BLaER1 treated with 17β-estradiol and CSF1 and Interleukin-3, amounts not matched to agents 10 nM and 100 nM (cell line): ENCODE measurements at regions not wholly inside any gene's neighbourhood (a gene's known extent, or its start where the extent isn't known, plus 50 kb on each side); places are given as distances from the start of the nearest gene placed in this dataset.
"Not testable (repeated sequence)": the region's sequence is repeated elsewhere in the genome, so short reads cannot be mapped to it uniquely, and the experiment has no call there.

Experiments used
- H3K27ac ChIP-seq, 11 experiments: shearing (Covaris generic); formaldehyde crosslinking; 2 replicates each; pipeline ENCODE4 v1.8.1; 2022
- H3K27me3 ChIP-seq, 11 experiments: shearing (Covaris generic); formaldehyde crosslinking; 2 replicates each; pipeline ENCODE4 v1.8.1; 2022
- H3K36me3 ChIP-seq, 11 experiments: shearing (Covaris generic); formaldehyde crosslinking; 2 replicates each; pipeline ENCODE4 v1.8.1; 2022
- H3K4me1 ChIP-seq, 10 experiments: shearing (Covaris generic); formaldehyde crosslinking; 2 replicates each; pipeline ENCODE4 v1.8.1; 2022
- H3K4me2 ChIP-seq, 11 experiments: shearing (Covaris generic); formaldehyde crosslinking; 2 replicates each; pipeline ENCODE4 v1.8.1; 2022
- H3K4me3 ChIP-seq, 10 experiments: shearing (Covaris generic); formaldehyde crosslinking; 2 replicates each; pipeline ENCODE4 v1.8.1; 2022
- H3K9ac ChIP-seq, 11 experiments: shearing (Covaris generic); formaldehyde crosslinking; 2 replicates each; pipeline ENCODE4 v1.8.1; 2022
- H3K9me3 ChIP-seq, 11 experiments: shearing (Covaris generic); formaldehyde crosslinking; replicated peaks in 1 of 11; 2 replicates each; pipeline ENCODE4 v1.8.1; 2022
- H4K20me1 ChIP-seq, 11 experiments: shearing (Covaris generic); formaldehyde crosslinking; 2 replicates each; pipeline ENCODE4 v1.8.1; 2022
- Cebpa-rat ChIP-seq, 11 experiments: shearing (Covaris generic); IDR thresholded peaks; 2 replicates each; pipeline ENCODE4 v1.8.1; 2022

DNA sequence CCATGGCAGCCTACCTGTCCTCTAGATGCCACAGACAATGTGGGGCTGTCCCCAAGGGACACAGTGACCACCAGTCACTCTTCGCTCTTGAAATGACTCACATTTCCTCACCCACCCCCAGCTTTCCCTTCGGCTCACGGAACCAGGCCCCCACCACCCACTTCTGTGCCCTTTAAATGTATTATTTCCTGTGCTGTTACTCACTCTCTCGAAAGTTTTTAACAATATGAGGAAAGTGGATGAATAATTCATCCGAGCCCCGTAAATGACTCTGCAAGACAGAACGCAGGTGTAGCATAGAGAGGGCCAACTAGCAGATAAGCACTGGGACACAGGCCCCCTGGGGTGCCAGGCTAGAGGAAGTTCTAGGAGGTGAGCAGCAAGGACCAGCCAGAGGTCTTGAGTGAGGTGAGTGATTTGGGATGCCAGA is 179.5 kb upstream of the TBL1X start:
- Histone ChIP-seq H3K27me3 (no peaks in the 10 kb centered on the region), H3K9ac (no peak overlapping the region), H3K9me3 (no peaks in the 10 kb centered on the region), H3K4me3 (no peak overlapping the region), H3K27ac (peak overlapping the region in 7 of 11 experiments; percentile 2 to 55 (median 27); a peak in 4 of 22 replicates), H3K36me3 (no peaks in the 10 kb centered on the region), H3K4me1 (peaks cover 0 to 63% (median 35%) of the 10 kb centered on the region in 10 experiments; a peak in 16 of 20 replicates), H4K20me1 (no peaks in the 10 kb centered on the region), H3K4me2 (peak overlapping the region in 10 of 11 experiments; percentile 1 to 77 (median 58); a peak in 17 of 22 replicates)
- no peak for TF ChIP-seq Cebpa-rat (IDR thresholded peaks at IDR 0.05)

DNA sequence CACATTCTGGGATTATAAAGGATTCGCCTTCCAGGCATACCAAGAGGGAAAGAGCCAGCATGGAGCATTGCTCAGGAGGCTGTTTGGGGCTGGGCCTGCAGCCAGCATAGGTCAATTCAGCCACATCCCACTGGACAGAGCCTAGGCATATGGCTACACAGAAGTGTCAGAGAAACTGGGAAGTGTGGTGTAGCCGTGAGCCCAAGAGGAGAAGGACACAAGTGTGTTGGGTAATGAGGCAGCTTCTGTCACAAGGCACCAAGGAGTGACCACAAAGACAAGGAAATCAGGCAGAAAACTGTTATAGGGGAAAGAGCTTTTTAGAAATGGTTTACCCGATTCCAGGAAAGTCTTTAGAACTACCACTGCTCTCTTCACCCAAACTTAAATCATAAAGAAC is 178.6 kb upstream of the TBL1X start:
- TF ChIP-seq Cebpa-rat (IDR thresholded peaks at IDR 0.05), result no peak
- no peaks in the 10 kb centered on the region for H3K9me3 ChIP-seq
- H3K27ac ChIP-seq, result peak overlapping the region in 6 of 11 experiments; percentile 2 to 30 (median 12); a peak in 4 of 22 replicates
- no peak overlapping the region for H3K9ac ChIP-seq
- H3K4me3 ChIP-seq, result no peak overlapping the region
- peaks cover 0 to 54% (median 32%) of the 10 kb centered on the region in 10 experiments; a peak in 16 of 20 replicates for H3K4me1 ChIP-seq
- no peaks in the 10 kb centered on the region for H3K36me3 ChIP-seq
- H3K4me2 ChIP-seq, result peak overlapping the region in 6 of 11 experiments; percentile 15 to 77 (median 68); a peak in 10 of 22 replicates
- no peaks in the 10 kb centered on the region for H3K27me3 ChIP-seq
- H4K20me1 ChIP-seq, result no peaks in the 10 kb centered on the region

DNA sequence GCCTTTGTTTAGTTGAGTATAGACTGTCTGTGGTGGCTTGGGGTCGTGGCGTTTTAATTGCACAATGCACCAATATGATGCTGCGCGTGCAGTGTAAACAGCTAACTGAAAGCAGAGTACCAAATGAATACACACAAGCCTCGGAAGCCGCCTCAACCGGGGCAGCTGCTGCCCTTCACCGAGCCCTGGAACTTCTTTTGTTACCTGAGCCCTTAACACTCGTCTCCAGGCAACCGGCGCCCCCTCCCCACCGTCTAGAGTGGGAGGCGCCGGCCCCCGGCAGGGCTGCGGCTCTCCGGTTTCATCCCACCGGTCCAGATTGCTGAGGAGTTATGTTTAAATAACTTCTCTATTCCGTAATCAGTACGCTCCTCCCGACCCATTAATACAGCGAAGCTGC is 173.2 kb upstream of the TBL1X start:
- no peak for TF ChIP-seq Cebpa-rat (IDR thresholded peaks at IDR 0.05)
- H3K27me3 ChIP-seq, result no peaks in the 10 kb centered on the region
- no peak overlapping the region for H3K4me3 ChIP-seq
- no peak overlapping the region for H3K4me2 ChIP-seq
- no peaks in the 10 kb centered on the region for H3K9me3 ChIP-seq
- no peaks in the 10 kb centered on the region for H3K36me3 ChIP-seq
- H3K4me1 ChIP-seq, result peaks cover 0 to 16% (median 0%) of the 10 kb centered on the region in 10 experiments; a peak in 7 of 20 replicates
- H3K27ac ChIP-seq, result no peak overlapping the region
- H3K9ac ChIP-seq, result no peak overlapping the region
- H4K20me1 ChIP-seq, result no peaks in the 10 kb centered on the region

DNA sequence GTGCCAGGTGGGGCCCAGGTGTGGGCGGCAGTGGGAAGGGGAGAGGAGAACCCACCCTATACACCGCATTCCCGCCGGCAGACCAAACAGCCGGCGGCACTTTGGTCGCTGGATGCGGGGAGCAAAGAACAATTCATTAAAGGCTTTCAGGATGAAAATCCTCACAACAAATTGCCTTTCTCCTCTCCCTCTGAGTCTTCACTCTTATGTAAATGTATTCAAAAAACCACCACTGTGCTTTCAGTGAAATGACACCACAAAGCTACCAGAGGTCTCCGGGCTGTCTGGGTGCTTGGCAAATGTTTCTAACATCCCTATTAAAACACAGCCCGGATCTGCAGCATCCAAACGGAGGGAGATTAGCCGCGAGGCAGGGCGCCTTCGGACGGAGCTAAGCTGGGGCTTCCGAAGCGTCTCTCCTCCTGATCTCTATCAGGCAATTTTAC is 171.8 kb upstream of the TBL1X start:
- Histone ChIP-seq H3K4me3 (no peak overlapping the region), H4K20me1 (no peaks in the 10 kb centered on the region), H3K27ac (no peak overlapping the region), H3K27me3 (no peaks in the 10 kb centered on the region), H3K9ac (no peak overlapping the region), H3K4me2 (no peak overlapping the region), H3K9me3 (no peaks in the 10 kb centered on the region), H3K36me3 (no peaks in the 10 kb centered on the region), H3K4me1 (peaks cover 0 to 16% (median 2%) of the 10 kb centered on the region in 10 experiments; a peak in 8 of 20 replicates)
- no peak for TF ChIP-seq Cebpa-rat (IDR thresholded peaks at IDR 0.05)

DNA sequence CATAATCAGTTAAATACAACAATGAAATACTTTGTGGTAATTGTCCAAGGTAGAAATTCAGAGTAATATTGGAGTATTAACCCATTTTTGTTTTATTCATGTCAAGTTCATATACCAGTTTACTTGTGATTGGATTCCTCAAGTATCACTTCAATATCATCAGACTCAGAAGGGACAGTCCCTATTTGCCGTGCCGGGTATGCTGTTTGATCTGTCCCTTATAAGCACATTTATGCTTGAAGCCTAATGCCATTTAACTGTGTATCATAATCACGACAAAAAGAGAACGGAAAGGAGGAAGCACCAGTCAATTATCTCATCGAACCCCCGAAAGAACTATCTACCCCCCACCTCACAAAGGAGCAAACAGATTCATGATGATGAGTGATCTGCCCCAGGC is 171.0 kb upstream of the TBL1X start:
- Histone ChIP-seq H3K4me2 (no peak overlapping the region), H3K9me3 (no peaks in the 10 kb centered on the region), H3K4me1 (peaks cover 0 to 25% (median 2%) of the 10 kb centered on the region in 10 experiments; a peak in 8 of 20 replicates), H3K27me3 (no peaks in the 10 kb centered on the region), H3K27ac (no peak overlapping the region), H3K36me3 (no peaks in the 10 kb centered on the region), H3K9ac (no peak overlapping the region), H4K20me1 (no peaks in the 10 kb centered on the region), H3K4me3 (no peak overlapping the region)
- TF ChIP-seq Cebpa-rat (IDR thresholded peaks at IDR 0.05), result no peak

DNA sequence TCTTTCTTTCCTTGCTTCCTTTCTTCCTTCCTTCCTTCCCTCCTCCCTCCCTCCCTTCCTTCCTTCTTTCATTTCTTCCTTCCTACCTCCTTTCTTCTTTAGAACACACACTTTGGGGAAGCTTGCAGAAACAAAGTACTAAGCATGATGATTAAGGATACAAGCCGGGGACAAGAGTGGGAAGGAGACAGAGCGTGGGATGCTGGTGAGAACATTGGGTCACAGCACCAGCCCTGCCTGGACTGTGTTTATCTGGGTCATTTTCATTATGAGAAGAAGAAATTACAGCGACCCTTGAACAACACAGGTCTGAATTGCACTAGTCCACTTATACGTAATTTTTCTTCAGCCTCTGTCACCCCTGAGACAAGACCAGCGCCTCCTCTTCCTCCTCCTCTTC is 169.3 kb upstream of the TBL1X start:
- Histone ChIP-seq H4K20me1 (no peaks in the 10 kb centered on the region), H3K36me3 (no peaks in the 10 kb centered on the region), H3K4me2 (peak overlapping the region in 1 of 11 experiments; percentile 18; a peak in 2 of 22 replicates), H3K9me3 (peaks cover 0 to 6% (median 1%) of the 10 kb centered on the region in 11 experiments; a peak in 5 of 22 replicates), H3K9ac (no peak overlapping the region), H3K4me3 (no peak overlapping the region), H3K27ac (no peak overlapping the region), H3K4me1 (peaks cover 0 to 37% (median 2%) of the 10 kb centered on the region in 10 experiments; a peak in 8 of 20 replicates), H3K27me3 (no peaks in the 10 kb centered on the region)
- no peak for TF ChIP-seq Cebpa-rat (IDR thresholded peaks at IDR 0.05)

DNA sequence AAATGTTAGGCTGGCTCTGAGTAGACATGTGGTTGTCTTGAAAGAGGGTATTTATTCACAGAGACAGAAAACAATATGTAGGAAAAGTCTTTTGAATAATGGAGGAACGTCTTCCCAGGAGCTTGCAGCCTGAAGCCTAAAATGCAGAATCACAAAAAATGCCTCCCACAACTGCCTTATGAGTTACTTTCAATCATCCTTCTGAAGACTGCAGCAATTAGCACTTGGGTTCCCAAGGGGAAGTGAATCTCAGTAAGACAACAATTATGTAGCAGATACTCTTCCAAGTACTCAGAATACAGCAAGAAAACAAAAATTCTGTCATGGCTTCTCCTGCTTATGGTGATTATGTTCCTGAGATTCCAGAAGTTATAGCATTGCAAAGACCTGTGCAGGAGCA is 166.6 kb upstream of the TBL1X start:
- no peak for TF ChIP-seq Cebpa-rat (IDR thresholded peaks at IDR 0.05)
- Histone ChIP-seq H3K4me3 (no peak overlapping the region), H3K9ac (no peak overlapping the region), H3K9me3 (peaks cover under 1 to 15% (median 7%) of the 10 kb centered on the region in 11 experiments; a peak in 17 of 22 replicates), H3K4me2 (peak overlapping the region in 3 of 11 experiments; percentile 43 to 65 (median 57); a peak in 6 of 22 replicates), H3K27me3 (no peaks in the 10 kb centered on the region), H3K27ac (no peak overlapping the region; a peak in 1 of 22 replicates), H3K36me3 (no peaks in the 10 kb centered on the region), H3K4me1 (peaks cover 0 to 37% (median 2%) of the 10 kb centered on the region in 10 experiments; a peak in 8 of 20 replicates), H4K20me1 (no peaks in the 10 kb centered on the region)

DNA sequence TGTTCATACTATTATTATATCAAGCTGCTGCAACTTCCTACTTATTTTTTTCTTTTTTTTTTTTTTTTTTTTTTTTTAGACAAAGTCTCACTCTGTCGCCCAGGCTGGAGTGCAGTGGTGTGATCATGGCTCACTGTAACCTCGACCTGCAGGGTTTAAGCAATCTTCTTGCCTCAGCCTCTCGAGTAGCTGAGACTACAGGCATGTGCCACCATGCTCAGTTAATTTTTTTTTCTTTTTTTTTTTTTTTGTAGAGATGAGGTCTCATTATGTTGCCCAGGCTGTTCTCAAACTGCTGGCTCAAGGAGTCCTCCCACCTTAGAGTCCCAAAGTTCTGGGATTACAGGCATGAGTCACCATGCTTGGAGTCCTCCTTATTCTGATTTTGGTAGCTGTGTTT is 165.2 kb upstream of the TBL1X start:
- H3K27ac ChIP-seq, H3K27me3 ChIP-seq, H3K9ac ChIP-seq, H4K20me1 ChIP-seq, H3K4me3 ChIP-seq, H3K36me3 ChIP-seq: not testable (repeated sequence)
- Histone ChIP-seq H3K4me2 (peak overlapping the region in 2 of 11 experiments; percentile 11 to 57; a peak in 2 of 22 replicates), H3K4me1 (peaks cover 0 to 37% (median 2%) of the 10 kb centered on the region in 10 experiments; a peak in 8 of 20 replicates), H3K9me3 (peaks cover 5 to 21% (median 15%) of the 10 kb centered on the region in 11 experiments; a peak in 17 of 22 replicates)

DNA sequence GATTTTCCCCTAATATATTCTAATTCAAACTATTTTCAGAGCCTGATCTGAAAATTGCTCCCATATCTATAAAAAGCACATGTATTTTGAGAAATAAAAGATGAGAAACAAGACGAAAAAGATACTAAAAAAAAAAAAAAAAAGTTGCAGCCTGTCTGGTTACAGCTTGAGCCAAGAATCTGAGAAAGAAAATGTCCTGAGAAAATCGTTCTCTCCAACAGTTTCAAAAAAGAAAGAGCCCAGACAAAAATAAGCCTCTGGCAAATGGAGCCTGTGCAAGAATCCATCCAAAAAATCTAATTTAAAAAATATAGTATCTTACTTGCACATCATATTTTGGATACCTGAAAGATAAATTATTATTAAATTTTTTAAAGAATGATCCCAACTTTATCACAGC is 163.0 kb upstream of the TBL1X start:
- no peak for TF ChIP-seq Cebpa-rat (IDR thresholded peaks at IDR 0.05)
- H3K36me3 ChIP-seq, result no peaks in the 10 kb centered on the region
- H3K4me2 ChIP-seq, result no peak overlapping the region
- H4K20me1 ChIP-seq, result no peaks in the 10 kb centered on the region
- H3K27ac ChIP-seq, result no peak overlapping the region
- H3K9ac ChIP-seq, result no peak overlapping the region
- H3K9me3 ChIP-seq, result peaks cover 5 to 21% (median 15%) of the 10 kb centered on the region in 11 experiments; a peak in 17 of 22 replicates
- no peak overlapping the region for H3K4me3 ChIP-seq
- H3K27me3 ChIP-seq, result no peaks in the 10 kb centered on the region
- H3K4me1 ChIP-seq, result peaks cover 0 to 30% (median 2%) of the 10 kb centered on the region in 10 experiments; a peak in 8 of 20 replicates

DNA sequence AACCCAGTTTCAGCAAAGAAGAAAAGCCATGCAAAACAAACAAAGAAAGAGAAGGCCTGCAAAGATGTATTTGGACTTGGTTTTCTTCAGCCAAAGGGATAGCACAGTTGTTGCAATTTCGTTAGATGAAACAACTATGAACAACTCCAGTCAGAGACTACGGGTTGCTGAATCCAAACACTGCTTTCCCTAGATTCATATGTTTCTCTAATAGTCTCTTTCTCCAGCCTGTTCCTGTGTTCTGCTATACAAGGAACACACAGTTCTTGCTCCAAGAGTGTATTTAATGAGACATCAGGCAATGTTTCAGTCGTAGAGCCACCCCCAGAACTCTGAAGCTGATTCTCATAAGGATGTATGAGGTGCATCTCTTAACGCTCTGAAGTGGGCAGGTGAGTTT is 162.5 kb upstream of the TBL1X start:
- no peak overlapping the region for H3K27ac ChIP-seq
- no peak for TF ChIP-seq Cebpa-rat (IDR thresholded peaks at IDR 0.05)
- no peak overlapping the region for H3K4me3 ChIP-seq
- H4K20me1 ChIP-seq, result no peaks in the 10 kb centered on the region
- no peaks in the 10 kb centered on the region for H3K27me3 ChIP-seq
- no peak overlapping the region for H3K4me2 ChIP-seq
- H3K9me3 ChIP-seq, result peaks cover 5 to 21% (median 15%) of the 10 kb centered on the region in 11 experiments; a peak in 17 of 22 replicates
- H3K9ac ChIP-seq, result no peak overlapping the region
- no peaks in the 10 kb centered on the region for H3K36me3 ChIP-seq
- H3K4me1 ChIP-seq, result peaks cover 0 to 29% (median 2%) of the 10 kb centered on the region in 10 experiments; a peak in 8 of 20 replicates
